Liver (tissue), 3 donors: ENCODE measurements at regions not wholly inside any gene's neighbourhood (a gene's known extent, or its start where the extent isn't known, plus 50 kb on each side); places are given as distances from the start of the nearest gene placed in this dataset.

Experiments used
- ATF3 ChIP-seq: IDR thresholded peaks from 2 replicates; pipeline ENCODE4 v1.6.1; 2016; ENCODE audit warnings: antibody characterized with exemption
- EGR1 ChIP-seq, 2 donors: IDR thresholded peaks; 2 replicates each; pipeline ENCODE4 v1.6.1; 2016 to 2018; ENCODE audit warnings: antibody characterized with exemption in 2 of 2, low read depth in 2 of 2
- FOXA1 ChIP-seq: IDR thresholded peaks from 2 replicates; pipeline ENCODE4 v1.6.1; 2016; ENCODE audit warnings: antibody characterized with exemption
- JUND ChIP-seq, 2 donors: IDR thresholded peaks; 2 replicates each; pipeline ENCODE4 v1.6.1; 2016; ENCODE audit warnings: antibody characterized with exemption in 2 of 2
- RAD21 ChIP-seq, 2 donors: IDR thresholded peaks; 2 replicates each; pipeline ENCODE4 v1.6.1; 2016; ENCODE audit warnings: antibody characterized with exemption in 2 of 2, mild to moderate bottlenecking in 2 of 2
- RXRA ChIP-seq, 2 donors: IDR thresholded peaks; 2 replicates each; pipeline ENCODE4 v1.6.1; 2017 to 2018; ENCODE audit warnings: antibody characterized with exemption in 2 of 2, mild to moderate bottlenecking in 1 of 2
- TAF1 ChIP-seq: conservative IDR thresholded peaks from 2 replicates; pipeline ENCODE4 v1.6.1; 2016; ENCODE audit warnings: antibody characterized with exemption, mild to moderate bottlenecking
- TF ChIP-seq, protein P1 (sequence below): fragments of 150-350 bp; IDR thresholded peaks from 2 replicates; pipeline ENCODE4 v1.5.1; 2017; ENCODE audit warnings: improper control_type of control experiment, low read depth, low read length; ENCODE audit not compliant: missing input control
- TF ChIP-seq, protein P2 (sequence below): IDR thresholded peaks from 2 replicates; pipeline ENCODE4 v1.6.1; 2016; ENCODE audit warnings: antibody characterized with exemption
- TF ChIP-seq, protein P3 (sequence below): IDR thresholded peaks from 2 replicates; pipeline ENCODE4 v1.6.1; 2016; ENCODE audit warnings: antibody characterized with exemption
- donor health status: healthy.
- donor health status: healthy.

GRCh38 chr9:7258688-7259396 lies 501.1 kb downstream of the KDM4C start:
- TF ChIP-seq, protein P1, sequence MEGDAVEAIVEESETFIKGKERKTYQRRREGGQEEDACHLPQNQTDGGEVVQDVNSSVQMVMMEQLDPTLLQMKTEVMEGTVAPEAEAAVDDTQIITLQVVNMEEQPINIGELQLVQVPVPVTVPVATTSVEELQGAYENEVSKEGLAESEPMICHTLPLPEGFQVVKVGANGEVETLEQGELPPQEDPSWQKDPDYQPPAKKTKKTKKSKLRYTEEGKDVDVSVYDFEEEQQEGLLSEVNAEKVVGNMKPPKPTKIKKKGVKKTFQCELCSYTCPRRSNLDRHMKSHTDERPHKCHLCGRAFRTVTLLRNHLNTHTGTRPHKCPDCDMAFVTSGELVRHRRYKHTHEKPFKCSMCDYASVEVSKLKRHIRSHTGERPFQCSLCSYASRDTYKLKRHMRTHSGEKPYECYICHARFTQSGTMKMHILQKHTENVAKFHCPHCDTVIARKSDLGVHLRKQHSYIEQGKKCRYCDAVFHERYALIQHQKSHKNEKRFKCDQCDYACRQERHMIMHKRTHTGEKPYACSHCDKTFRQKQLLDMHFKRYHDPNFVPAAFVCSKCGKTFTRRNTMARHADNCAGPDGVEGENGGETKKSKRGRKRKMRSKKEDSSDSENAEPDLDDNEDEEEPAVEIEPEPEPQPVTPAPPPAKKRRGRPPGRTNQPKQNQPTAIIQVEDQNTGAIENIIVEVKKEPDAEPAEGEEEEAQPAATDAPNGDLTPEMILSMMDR, result no peak
- no peak for TF ChIP-seq FOXA1
- TF ChIP-seq, protein P2, sequence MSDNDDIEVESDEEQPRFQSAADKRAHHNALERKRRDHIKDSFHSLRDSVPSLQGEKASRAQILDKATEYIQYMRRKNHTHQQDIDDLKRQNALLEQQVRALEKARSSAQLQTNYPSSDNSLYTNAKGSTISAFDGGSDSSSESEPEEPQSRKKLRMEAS, result no peak
- no peak for TF ChIP-seq EGR1 (IDR thresholded peaks at IDR 0.05; ENCODE audit: low read depth in 2 of 2)
- TF ChIP-seq ATF3, result no peak
- no peak for TF ChIP-seq RAD21 (IDR thresholded peaks at IDR 0.05)
- no peak for TF ChIP-seq RXRA (IDR thresholded peaks at IDR 0.05)
- TF ChIP-seq TAF1, result no peak
- TF ChIP-seq, protein P3, sequence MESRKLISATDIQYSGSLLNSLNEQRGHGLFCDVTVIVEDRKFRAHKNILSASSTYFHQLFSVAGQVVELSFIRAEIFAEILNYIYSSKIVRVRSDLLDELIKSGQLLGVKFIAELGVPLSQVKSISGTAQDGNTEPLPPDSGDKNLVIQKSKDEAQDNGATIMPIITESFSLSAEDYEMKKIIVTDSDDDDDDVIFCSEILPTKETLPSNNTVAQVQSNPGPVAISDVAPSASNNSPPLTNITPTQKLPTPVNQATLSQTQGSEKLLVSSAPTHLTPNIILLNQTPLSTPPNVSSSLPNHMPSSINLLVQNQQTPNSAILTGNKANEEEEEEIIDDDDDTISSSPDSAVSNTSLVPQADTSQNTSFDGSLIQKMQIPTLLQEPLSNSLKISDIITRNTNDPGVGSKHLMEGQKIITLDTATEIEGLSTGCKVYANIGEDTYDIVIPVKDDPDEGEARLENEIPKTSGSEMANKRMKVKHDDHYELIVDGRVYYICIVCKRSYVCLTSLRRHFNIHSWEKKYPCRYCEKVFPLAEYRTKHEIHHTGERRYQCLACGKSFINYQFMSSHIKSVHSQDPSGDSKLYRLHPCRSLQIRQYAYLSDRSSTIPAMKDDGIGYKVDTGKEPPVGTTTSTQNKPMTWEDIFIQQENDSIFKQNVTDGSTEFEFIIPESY, result no peak
- no peak for TF ChIP-seq JUND (IDR thresholded peaks at IDR 0.05)
